ENCODE measurements at regions not wholly inside any gene's neighbourhood (a gene's known extent, or its start where the extent isn't known, plus 50 kb on each side); places are given as distances from the start of the nearest gene placed in this dataset.
"Not testable (repeated sequence)": the region's sequence is repeated elsewhere in the genome, so short reads cannot be mapped to it uniquely, and the experiment has no call there.

GRCh38 chr21:14290576-14290975 lies 74.6 kb downstream of the RBM11 start:
- H3K27ac Mint-ChIP-seq (ENCODE audit: unreplicated experiment): no peak overlapping the region
- no peak for DNase-seq

GRCh38 chr21:14288922-14289321 lies 73.0 kb downstream of the RBM11 start:
- H3K4me1 Mint-ChIP-seq (ENCODE audit: low read depth, unreplicated experiment): no peaks in the 10 kb centered on the region
- no peaks in the 10 kb centered on the region for H3K36me3 Mint-ChIP-seq (ENCODE audit: unreplicated experiment)
- H3K4me3 Mint-ChIP-seq (ENCODE audit: unreplicated experiment): no peak overlapping the region
- DNase-seq: no peak
- no peak overlapping the region for H3K27ac Mint-ChIP-seq (ENCODE audit: unreplicated experiment)
- H3K27me3 Mint-ChIP-seq (ENCODE audit: unreplicated experiment): no peaks in the 10 kb centered on the region
- H3K9me3 Mint-ChIP-seq (ENCODE audit: unreplicated experiment): no peaks in the 10 kb centered on the region
- TF ChIP-seq CTCF (IDR thresholded peaks at IDR 0.05; ENCODE audit: partially characterized antibody, unreplicated experiment): no peak

More at GRCh38 chr21:14290576-14290975, 74.6 kb downstream of the RBM11 start:
- H3K36me3 Mint-ChIP-seq (ENCODE audit: unreplicated experiment): no peaks in the 10 kb centered on the region
- H3K4me3 Mint-ChIP-seq (ENCODE audit: unreplicated experiment): no peak overlapping the region
- no peak for TF ChIP-seq CTCF (IDR thresholded peaks at IDR 0.05; ENCODE audit: partially characterized antibody, unreplicated experiment)
- H3K4me1 Mint-ChIP-seq (ENCODE audit: low read depth, unreplicated experiment): no peaks in the 10 kb centered on the region
- no peaks in the 10 kb centered on the region for H3K9me3 Mint-ChIP-seq (ENCODE audit: unreplicated experiment)
- no peaks in the 10 kb centered on the region for H3K27me3 Mint-ChIP-seq (ENCODE audit: unreplicated experiment)

GRCh38 chr21:14285147-14285761 lies 69.3 kb downstream of the RBM11 start:
- Mint-ChIP-seq H3K4me1 (ENCODE audit: low read depth, unreplicated experiment) (peaks cover 6% of the 10 kb centered on the region), H3K27ac (ENCODE audit: unreplicated experiment) (no peak overlapping the region), H3K9me3 (ENCODE audit: unreplicated experiment) (no peaks in the 10 kb centered on the region), H3K27me3 (ENCODE audit: unreplicated experiment) (peaks cover 3% of the 10 kb centered on the region), H3K36me3 (ENCODE audit: unreplicated experiment) (no peaks in the 10 kb centered on the region), H3K4me3 (ENCODE audit: unreplicated experiment) (no peak overlapping the region)
- no peak for DNase-seq
- no peak for TF ChIP-seq CTCF (IDR thresholded peaks at IDR 0.05; ENCODE audit: partially characterized antibody, unreplicated experiment)

- Mint-ChIP-seq H3K9me3 (ENCODE audit: unreplicated experiment) (no peaks in the 10 kb centered on the region), H3K4me1 (ENCODE audit: low read depth, unreplicated experiment) (peaks cover 6% of the 10 kb centered on the region), H3K36me3 (ENCODE audit: unreplicated experiment) (no peaks in the 10 kb centered on the region), H3K27me3 (ENCODE audit: unreplicated experiment) (peaks cover 3% of the 10 kb centered on the region), H3K27ac (ENCODE audit: unreplicated experiment) (no peak overlapping the region), H3K4me3 (ENCODE audit: unreplicated experiment) (no peak overlapping the region)
- no peak for DNase-seq
- TF ChIP-seq CTCF (IDR thresholded peaks at IDR 0.05; ENCODE audit: partially characterized antibody, unreplicated experiment): peak; percentile 13
Observed at GRCh38 chr21:14284481-14284880, 68.5 kb downstream of the RBM11 start.

GRCh38 chr21:14281188-14281900 lies 65.4 kb downstream of the RBM11 start:
- H3K4me3 Mint-ChIP-seq (ENCODE audit: unreplicated experiment); H3K4me1 Mint-ChIP-seq (ENCODE audit: low read depth, unreplicated experiment); H3K36me3 Mint-ChIP-seq (ENCODE audit: unreplicated experiment); H3K27ac Mint-ChIP-seq (ENCODE audit: unreplicated experiment); DNase-seq; H3K9me3 Mint-ChIP-seq (ENCODE audit: unreplicated experiment); H3K27me3 Mint-ChIP-seq (ENCODE audit: unreplicated experiment): not testable (repeated sequence)
